Ecto neural progenitor cell (in vitro differentiated cells): ENCODE measurements at regions not wholly inside any gene's neighbourhood (a gene's known extent, or its start where the extent isn't known, plus 50 kb on each side); places are given as distances from the start of the nearest gene placed in this dataset.

Experiments used
- DNase-seq: peaks from one replicate; pipeline ENCODE4 v3.0.0-alpha.2; 2018; ENCODE audit warnings: low spot score

GRCh38 chr12:124630791-124631313, 63.4 kb upstream of the NCOR2 start:
- DNase-seq: no peak

GRCh38 chr12:124629789-124630480, 62.5 kb upstream of the NCOR2 start:
- no peak for DNase-seq

GRCh38 chr12:124629117-124629516, 61.7 kb upstream of the NCOR2 start:
- no peak for DNase-seq

GRCh38 chr12:124627956-124628355, 60.5 kb upstream of the NCOR2 start:
- DNase-seq: no peak

- DNase-seq: no peak
Observed at GRCh38 chr12:124626971-124627411, 59.6 kb upstream of the NCOR2 start.

GRCh38 chr12:124625867-124626675, 58.7 kb upstream of the NCOR2 start:
- peak; percentile 75 for DNase-seq

GRCh38 chr12:124624823-124625222, 57.4 kb upstream of the NCOR2 start:
- DNase-seq: no peak

- DNase-seq: no peak
Observed at GRCh38 chr12:124623344-124624035, 56.1 kb upstream of the NCOR2 start.

GRCh38 chr12:124622764-124623163, 55.4 kb upstream of the NCOR2 start:
- no peak for DNase-seq

- no peak for DNase-seq
Observed at GRCh38 chr12:124622331-124622730, 54.9 kb upstream of the NCOR2 start.

GRCh38 chr12:124621296-124621660, 53.9 kb upstream of the NCOR2 start:
- DNase-seq: no peak

- no peak for DNase-seq
Observed at GRCh38 chr12:124620606-124621295, 53.3 kb upstream of the NCOR2 start.

GRCh38 chr12:124618291-124618902, 51.0 kb upstream of the NCOR2 start:
- no peak for DNase-seq

- no peak for DNase-seq
Observed at GRCh38 chr12:124617615-124618014, 50.2 kb upstream of the NCOR2 start.
